Uterus (tissue), 2 donors: ENCODE measurements at regions not wholly inside any gene's neighbourhood (a gene's known extent, or its start where the extent isn't known, plus 50 kb on each side); places are given as distances from the start of the nearest gene placed in this dataset.

ENCODE experiments used
- POLR2A ChIP-seq, 2 donors: fragments of 450-650 bp; IDR thresholded peaks; one replicate each; pipeline ENCODE4 v1.6.1; 2016; ENCODE audit warnings: antibody characterized with exemption in 2 of 2, mild to moderate bottlenecking in 1 of 2, moderate library complexity in 1 of 2
- TF ChIP-seq, protein P1 (sequence below), 4 experiments: fragments of 200-600 bp in 2 of 4; fragments of 450-650 bp in 2 of 4; sonication (generic) in 2 of 4; IDR thresholded peaks; one replicate each; pipeline ENCODE4 v1.5.1; 2016 to 2019; ENCODE audit warnings: antibody characterized with exemption in 4 of 4, mild to moderate bottlenecking in 2 of 4, moderate library complexity in 1 of 4

DNA sequence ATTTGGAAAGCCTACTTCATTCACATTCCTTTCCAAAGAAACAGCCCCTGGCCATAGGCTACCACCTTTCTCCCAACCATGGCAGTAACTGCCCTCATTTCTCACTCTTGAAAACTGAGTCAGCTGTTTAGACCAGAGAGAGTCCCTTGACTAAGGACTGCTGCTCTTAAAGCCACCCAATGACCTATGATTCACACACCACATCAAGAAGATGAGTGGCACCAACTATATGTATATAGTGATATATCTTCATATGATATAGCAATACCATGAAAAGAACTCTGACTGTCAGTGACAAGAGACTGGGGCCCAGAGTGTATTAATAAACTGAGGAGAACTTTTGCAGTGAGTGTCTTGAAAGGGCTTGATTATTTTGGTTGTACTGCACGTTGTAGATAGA is 404.5 kb upstream of the ASIC2 start:
- no peak for TF ChIP-seq POLR2A (IDR thresholded peaks at IDR 0.05)
- TF ChIP-seq, protein P1, sequence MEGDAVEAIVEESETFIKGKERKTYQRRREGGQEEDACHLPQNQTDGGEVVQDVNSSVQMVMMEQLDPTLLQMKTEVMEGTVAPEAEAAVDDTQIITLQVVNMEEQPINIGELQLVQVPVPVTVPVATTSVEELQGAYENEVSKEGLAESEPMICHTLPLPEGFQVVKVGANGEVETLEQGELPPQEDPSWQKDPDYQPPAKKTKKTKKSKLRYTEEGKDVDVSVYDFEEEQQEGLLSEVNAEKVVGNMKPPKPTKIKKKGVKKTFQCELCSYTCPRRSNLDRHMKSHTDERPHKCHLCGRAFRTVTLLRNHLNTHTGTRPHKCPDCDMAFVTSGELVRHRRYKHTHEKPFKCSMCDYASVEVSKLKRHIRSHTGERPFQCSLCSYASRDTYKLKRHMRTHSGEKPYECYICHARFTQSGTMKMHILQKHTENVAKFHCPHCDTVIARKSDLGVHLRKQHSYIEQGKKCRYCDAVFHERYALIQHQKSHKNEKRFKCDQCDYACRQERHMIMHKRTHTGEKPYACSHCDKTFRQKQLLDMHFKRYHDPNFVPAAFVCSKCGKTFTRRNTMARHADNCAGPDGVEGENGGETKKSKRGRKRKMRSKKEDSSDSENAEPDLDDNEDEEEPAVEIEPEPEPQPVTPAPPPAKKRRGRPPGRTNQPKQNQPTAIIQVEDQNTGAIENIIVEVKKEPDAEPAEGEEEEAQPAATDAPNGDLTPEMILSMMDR (IDR thresholded peaks at IDR 0.05) = no peak
